Chondrocyte (in vitro differentiated cells): ENCODE measurements at regions not wholly inside any gene's neighbourhood (a gene's known extent, or its start where the extent isn't known, plus 50 kb on each side); places are given as distances from the start of the nearest gene placed in this dataset.

Experiments
- DNase-seq: peaks from one replicate; pipeline ENCODE4 v3.0.0; 2021; ENCODE audit warnings: mixed read lengths, low spot score
- H3K27ac Mint-ChIP-seq: one replicate; pipeline ENCODE4 v1.8.0; 2021; ENCODE audit warnings: mild to moderate bottlenecking, moderate library complexity, mixed read lengths; ENCODE audit not compliant: unreplicated experiment
- H3K27me3 Mint-ChIP-seq: 2 replicates; pipeline ENCODE4 v1.8.0; 2021; ENCODE audit warnings: low read depth, mixed read lengths
- H3K36me3 Mint-ChIP-seq: 2 replicates; pipeline ENCODE4 v1.8.0; 2021; ENCODE audit warnings: low read depth, mixed read lengths
- H3K4me1 Mint-ChIP-seq: 2 replicates; pipeline ENCODE4 v1.8.0; 2021; ENCODE audit warnings: low read depth, mild to moderate bottlenecking, mixed read lengths
- H3K4me3 Mint-ChIP-seq: one replicate; pipeline ENCODE4 v1.8.0; 2021; ENCODE audit warnings: mild to moderate bottlenecking, moderate library complexity, mixed read lengths; ENCODE audit not compliant: unreplicated experiment
- H3K9me3 Mint-ChIP-seq: 2 replicates; pipeline ENCODE4 v1.8.0; 2021; ENCODE audit warnings: low read depth, mixed read lengths
- CTCF ChIP-seq: fragments of 200-600 bp; sonication (generic); IDR thresholded peaks from 2 replicates; pipeline ENCODE4 v1.5.0; 2021; ENCODE audit warnings: antibody characterized with exemption, mild to moderate bottlenecking, moderate library complexity

GRCh38 chr5:54659700-54660131 lies 142.2 kb downstream of the SNX18 start:
- H3K27me3 Mint-ChIP-seq = no peaks in the 10 kb centered on the region
- peaks cover 50% of the 10 kb centered on the region for H3K4me1 Mint-ChIP-seq
- peak overlapping the region; percentile 5 for H3K4me3 Mint-ChIP-seq
- DNase-seq = no peak
- H3K36me3 Mint-ChIP-seq = no peaks in the 10 kb centered on the region
- H3K27ac Mint-ChIP-seq = peak overlapping the region; percentile 94
- no peak for TF ChIP-seq CTCF
- no peaks in the 10 kb centered on the region for H3K9me3 Mint-ChIP-seq

DNA sequence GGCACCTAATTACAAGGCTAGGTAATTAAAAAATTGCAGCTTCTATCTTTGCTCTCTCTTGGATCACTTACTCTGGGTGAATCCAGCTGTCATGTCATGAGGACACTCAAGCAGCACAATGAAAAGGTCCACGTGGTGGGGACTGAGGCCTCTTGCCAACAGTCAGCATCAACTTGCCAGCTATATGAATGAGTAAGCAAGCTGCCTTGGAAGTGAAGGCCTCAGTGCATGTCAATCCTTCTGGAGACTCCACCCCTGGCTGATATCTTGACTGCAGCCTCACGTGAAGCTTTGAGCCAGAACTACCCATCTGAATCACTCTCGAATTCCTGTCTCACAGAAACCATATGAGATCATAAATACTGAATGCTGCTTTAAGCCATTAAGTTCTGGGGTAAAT lies 140.5 kb downstream of the SNX18 start:
- Mint-ChIP-seq H3K4me3 (no peak overlapping the region), H3K27me3 (no peaks in the 10 kb centered on the region), H3K27ac (peak overlapping the region; percentile 80), H3K4me1 (peaks cover 44% of the 10 kb centered on the region), H3K9me3 (no peaks in the 10 kb centered on the region), H3K36me3 (no peaks in the 10 kb centered on the region)
- DNase-seq = no peak
- no peak for TF ChIP-seq CTCF

- Mint-ChIP-seq H3K27me3 (no peaks in the 10 kb centered on the region), H3K4me3 (no peak overlapping the region)
Observed at GRCh38 chr5:54656261-54656728, 138.7 kb downstream of the SNX18 start.

DNA sequence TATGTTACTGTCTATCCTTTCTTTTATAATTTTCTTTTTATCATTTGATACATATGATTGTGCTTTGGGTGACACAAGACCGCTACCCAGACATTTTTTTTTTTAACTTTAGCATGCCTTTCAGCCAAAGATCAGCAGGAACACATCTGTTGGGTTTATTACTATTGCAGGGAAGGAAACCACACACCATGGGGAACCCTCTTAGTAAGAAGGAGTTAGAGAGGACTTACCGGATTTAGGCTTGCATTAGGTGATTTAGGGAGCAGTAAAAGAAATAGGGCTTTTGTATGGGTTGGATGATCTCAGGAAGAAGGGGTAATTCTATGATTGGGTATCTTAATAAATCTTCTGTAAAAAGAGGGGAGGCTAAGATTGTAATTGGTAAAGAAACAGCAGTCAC lies 138.2 kb downstream of the SNX18 start:
- no peak for DNase-seq
- H3K4me1 Mint-ChIP-seq = peaks cover 60% of the 10 kb centered on the region
- H3K9me3 Mint-ChIP-seq = no peaks in the 10 kb centered on the region
- H3K36me3 Mint-ChIP-seq = no peaks in the 10 kb centered on the region
- no peak for TF ChIP-seq CTCF
- H3K4me3 Mint-ChIP-seq = no peak overlapping the region
- H3K27me3 Mint-ChIP-seq = no peaks in the 10 kb centered on the region
- no peak overlapping the region for H3K27ac Mint-ChIP-seq

More at GRCh38 chr5:54656261-54656728, 138.7 kb downstream of the SNX18 start:
- TF ChIP-seq CTCF = no peak
- no peaks in the 10 kb centered on the region for H3K36me3 Mint-ChIP-seq
- no peaks in the 10 kb centered on the region for H3K9me3 Mint-ChIP-seq
- no peak for DNase-seq
- no peak overlapping the region for H3K27ac Mint-ChIP-seq
- peaks cover 55% of the 10 kb centered on the region for H3K4me1 Mint-ChIP-seq

DNA sequence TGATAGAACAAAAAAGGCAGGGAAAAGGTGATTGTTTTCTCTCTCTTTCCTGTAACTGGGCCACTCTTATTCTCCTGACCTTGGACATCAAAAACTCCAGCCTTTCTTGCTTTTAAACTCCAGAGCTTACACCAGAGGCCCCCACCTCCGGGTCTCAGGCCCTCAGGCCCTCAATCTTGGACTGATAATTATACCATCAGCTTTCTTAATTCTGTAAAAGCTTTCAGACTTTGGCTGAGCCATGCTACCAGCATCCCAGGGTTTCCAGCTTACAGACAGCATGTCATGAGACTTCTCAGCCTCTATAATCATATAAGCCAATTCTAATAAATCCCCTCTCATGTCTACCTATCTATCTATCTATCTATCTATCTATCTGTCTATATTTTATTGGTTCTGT lies 137.7 kb downstream of the SNX18 start:
- Mint-ChIP-seq H3K9me3 (no peaks in the 10 kb centered on the region), H3K4me3 (no peak overlapping the region), H3K36me3 (no peaks in the 10 kb centered on the region), H3K27me3 (no peaks in the 10 kb centered on the region), H3K27ac (no peak overlapping the region), H3K4me1 (peaks cover 59% of the 10 kb centered on the region)
- TF ChIP-seq CTCF = no peak
- no peak for DNase-seq
